GF-D8 (cell line): ENCODE measurements at regions not wholly inside any gene's neighbourhood (a gene's known extent, or its start where the extent isn't known, plus 50 kb on each side); places are given as distances from the start of the nearest gene placed in this dataset.
"Not testable (repeated sequence)": the region's sequence is repeated elsewhere in the genome, so short reads cannot be mapped to it uniquely, and the experiment has no call there.

Experiments
- DNase-seq: peaks from one replicate; lab custom pipeline; 2025; lab: John Stamatoyannopoulos, UW

- no peak for DNase-seq
Observed at GRCh38 chr5:2891781-2892180, 140.3 kb upstream of the IRX2 start.

DNA sequence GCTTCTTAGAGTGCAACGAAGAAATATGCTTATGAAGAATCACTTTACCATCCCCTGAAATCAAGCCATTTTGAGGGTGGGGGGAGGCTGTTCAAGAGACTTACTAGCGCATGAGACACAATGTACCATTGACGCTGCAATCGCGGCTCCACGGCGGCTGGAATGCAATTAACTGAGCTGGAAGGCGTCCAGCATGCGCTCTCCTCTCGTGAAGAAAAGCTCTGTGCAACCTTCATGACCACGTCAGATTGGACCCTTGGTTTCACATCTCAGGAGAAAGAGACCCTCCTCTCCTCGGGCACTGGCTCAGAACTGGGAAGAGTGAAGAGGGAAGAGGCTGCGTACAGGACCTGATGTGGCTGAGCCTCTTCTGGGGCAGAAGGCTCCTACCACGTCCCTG is 138.5 kb upstream of the IRX2 start:
- no peak for DNase-seq

DNA sequence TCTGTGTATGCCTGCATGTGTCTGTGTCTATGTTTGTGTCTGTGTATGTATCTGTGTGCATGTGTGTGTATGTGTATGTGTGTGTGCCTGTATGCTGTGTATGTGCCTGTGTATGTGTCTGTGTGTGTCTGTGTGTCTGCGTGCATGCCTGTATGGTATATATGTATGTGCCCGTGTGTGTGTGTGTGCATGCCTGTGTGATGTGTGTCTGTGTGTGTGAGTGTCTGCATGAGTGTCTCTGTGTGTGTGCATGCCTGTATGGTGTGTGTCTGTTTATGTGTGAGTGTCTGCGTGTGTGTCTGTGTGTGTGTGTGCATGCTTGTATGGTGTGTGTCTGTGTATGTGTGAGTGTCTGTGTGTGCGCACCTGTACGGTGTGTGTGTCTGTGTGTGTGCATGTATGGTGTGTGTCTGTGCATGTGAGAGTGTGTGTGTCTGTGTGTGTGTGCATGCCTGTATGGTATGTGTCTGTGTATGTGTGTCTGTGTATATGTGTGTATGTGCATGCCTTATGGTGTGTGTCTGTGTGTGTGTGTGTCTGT is 137.1 kb upstream of the IRX2 start:
- no peak for DNase-seq

DNA sequence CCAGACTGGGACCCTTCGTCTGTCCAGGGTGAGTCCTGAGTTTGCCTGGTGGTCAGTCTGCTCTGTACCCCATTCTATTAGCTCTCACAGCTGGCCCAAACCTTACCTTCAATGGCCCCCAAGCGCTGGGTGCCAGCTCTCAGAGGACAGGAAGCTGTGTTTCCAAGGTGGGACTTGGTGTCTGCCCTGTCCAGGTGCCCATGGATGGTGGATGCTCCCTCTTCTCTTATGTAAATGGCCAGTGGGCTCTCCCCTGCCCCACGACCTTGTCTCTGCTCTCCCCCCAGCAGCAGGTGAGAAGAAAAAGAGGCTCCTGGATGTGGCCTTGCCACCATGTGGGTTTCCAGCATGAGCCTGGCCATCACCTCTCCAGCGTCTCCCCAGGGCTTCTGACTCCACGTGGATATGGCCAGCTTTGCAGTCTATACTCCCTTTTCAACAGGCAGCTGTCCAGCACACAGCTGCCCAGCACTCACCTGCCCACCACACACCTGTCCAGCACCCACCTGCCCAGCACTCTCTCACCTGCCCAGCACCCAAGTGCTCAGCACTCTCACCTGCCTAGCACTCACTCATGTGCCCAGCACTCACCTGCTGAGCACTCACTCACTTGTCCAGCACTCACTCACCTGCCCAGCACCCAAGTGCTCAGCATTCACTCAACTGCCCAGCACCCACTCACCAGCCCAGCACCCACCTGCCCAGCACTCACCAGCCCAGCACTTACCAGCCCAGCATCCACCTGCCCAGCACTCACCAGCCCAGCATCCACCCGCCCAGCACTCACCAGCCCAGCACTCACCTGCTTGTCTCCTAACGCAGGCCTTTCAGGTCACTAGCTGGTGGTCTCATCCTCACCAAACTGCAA is 136.2 kb upstream of the IRX2 start:
- no peak for DNase-seq

- DNase-seq, result no peak
Observed at GRCh38 chr5:2886531-2886930, 135.1 kb upstream of the IRX2 start.

GRCh38 chr5:2883771-2884170 is 132.3 kb upstream of the IRX2 start:
- no peak for DNase-seq

- DNase-seq, result no peak
Observed at GRCh38 chr5:2879701-2880100, 128.2 kb upstream of the IRX2 start.

DNA sequence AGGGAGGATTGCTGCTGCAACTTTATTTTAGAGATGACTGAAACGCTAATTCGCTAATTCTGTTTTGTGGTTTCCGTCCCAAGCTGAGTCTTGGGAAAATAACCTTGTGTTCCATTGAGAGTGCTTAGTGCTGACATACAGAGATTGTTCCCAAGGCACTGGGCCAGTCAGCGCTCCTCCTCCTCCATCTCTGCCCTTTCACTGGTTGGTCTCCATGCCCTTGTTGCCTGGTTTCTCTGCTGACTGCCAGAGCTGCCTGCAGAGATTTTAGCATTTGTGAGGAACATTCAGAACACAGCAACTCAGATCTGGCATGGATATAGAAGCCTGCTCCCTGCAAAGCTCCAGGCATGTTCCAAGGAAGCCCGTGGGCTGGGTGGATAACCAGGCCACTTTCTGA is 126.0 kb upstream of the IRX2 start:
- no peak for DNase-seq

DNA sequence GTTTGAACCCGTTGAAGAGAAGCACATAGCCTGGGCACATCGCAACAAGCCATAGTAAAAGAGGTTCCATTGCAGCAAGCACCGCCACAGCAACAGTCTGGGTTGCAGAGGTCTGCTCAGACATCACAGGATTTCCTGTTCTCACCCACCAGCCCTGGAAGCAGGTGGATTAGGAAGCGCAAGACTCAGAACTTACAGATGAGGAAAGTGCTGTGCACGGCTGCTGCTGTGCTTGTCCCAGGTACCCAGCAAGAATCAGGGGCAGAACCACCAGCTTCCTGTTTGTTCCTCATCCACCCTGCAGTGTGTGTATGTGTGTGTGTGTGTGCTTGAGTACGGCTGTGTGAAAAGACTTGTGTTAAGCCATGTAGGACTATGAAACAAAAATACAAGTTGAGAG is 124.7 kb upstream of the IRX2 start:
- DNase-seq, result no peak

DNA sequence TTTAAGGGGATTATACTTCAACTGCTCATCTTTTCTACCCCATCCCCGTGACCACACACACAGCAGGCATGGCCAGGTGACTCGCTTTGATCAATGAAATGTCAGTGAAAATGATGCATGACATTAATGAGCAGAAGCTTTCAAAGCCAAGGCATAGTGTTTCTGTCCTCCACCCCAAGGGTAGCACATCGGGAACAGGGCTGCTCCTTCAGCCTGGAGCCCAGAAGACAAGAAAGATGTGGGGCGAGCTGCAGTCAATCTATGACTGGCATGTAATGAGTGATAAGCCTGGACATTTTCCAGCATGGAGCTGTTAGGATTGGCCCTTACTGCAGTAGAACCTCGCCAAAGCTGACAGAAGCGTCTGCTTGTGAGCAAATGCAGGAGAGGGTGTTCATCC is 122.6 kb upstream of the IRX2 start:
- no peak for DNase-seq

DNA sequence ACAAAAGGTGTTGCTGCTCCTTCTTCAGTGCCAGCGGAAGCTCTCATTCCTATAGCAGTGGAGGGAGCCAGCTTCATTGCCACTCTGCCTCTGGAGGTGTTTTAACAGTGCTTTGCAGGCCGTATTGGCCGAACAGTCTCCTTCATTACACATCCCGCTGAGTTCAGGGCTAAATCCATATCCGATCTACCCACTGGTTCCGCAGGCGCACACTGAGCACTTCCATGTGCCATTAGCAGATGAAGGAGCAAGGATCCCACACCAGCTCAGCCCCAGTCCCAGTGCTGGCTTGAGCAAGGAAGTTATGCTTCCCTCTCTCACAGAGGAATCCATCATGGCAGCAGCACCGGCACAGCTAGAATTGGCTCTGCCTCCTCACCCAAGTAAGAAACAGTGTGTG is 121.2 kb upstream of the IRX2 start:
- no peak for DNase-seq

- DNase-seq, result no peak
Observed at GRCh38 chr5:2871282-2871681, 119.8 kb upstream of the IRX2 start.

DNA sequence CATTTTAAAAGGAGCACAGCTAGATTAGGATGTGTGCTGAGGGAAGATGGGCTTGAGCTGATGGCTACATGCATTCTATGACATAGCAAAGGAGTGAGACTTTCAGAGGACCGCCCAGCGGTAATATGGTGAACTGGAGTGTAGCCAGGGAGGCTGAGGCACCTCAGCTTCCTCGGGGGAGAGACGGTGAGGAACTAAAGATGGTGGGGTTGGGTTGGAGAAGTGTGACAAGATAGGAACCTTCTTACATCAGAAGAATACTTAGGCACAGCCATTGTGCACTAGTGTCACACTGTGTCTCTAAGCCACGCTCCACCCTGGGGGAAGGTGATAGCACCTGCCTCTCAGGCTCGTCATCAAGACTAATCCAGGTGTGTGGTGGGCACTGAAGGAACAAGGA is 118.0 kb upstream of the IRX2 start:
- DNase-seq, result no peak

DNA sequence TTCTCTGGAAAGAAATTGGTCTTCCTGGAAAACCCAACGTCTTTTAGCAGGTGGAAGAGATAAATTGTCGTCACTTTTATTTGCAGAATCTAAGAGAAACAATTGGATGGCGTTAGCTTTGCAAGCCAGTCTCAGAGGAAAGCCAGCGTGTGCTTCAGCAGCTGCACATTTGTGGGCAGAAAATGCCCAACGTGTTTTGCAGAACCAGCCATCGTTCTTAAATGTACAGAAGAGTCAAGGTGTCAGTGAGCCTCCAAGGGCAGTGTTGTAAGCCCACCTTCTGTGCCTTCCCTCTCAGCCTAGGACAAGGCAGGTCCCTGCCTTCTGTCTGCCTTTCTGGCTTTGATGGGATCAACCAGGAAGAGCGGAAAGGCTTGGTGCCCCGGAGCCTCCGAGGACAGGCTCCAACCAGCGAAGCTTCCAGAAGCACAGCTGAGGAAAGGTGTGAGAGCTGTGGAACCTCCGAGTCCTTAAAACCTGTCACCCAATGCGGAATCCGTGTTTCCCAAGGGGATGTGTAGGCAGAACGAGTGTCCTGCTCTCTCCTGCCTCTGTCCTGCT is 116.0 kb upstream of the IRX2 start:
- no peak for DNase-seq

GRCh38 chr5:2866662-2867372 is 115.3 kb upstream of the IRX2 start:
- no peak for DNase-seq

GRCh38 chr5:2865856-2866255 is 114.4 kb upstream of the IRX2 start:
- no peak for DNase-seq

GRCh38 chr5:2864515-2865105 is 113.1 kb upstream of the IRX2 start:
- no peak for DNase-seq

GRCh38 chr5:2863675-2864433 is 112.4 kb upstream of the IRX2 start:
- DNase-seq, result no peak

GRCh38 chr5:2863133-2863532 is 111.7 kb upstream of the IRX2 start:
- DNase-seq, result no peak

DNA sequence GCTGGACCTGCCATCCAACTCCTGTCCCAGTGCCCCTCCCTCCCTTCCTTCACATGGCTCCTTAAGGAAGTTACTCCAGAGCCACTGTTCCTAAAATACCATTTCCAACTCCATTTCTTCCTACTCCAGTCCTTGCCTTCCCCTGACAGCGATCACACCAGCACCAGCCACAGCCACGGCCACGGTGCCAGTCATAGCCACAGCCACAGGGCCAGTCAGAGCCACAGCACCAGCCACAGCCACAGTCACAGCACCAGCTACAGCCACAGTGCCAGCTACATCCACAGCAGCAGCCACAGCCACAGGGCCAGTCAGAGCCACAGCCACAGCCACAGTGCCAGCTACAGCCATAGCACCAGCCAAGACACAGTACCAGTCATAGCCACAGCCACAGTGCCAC is 110.7 kb upstream of the IRX2 start:
- DNase-seq, result not testable (repeated sequence)

DNA sequence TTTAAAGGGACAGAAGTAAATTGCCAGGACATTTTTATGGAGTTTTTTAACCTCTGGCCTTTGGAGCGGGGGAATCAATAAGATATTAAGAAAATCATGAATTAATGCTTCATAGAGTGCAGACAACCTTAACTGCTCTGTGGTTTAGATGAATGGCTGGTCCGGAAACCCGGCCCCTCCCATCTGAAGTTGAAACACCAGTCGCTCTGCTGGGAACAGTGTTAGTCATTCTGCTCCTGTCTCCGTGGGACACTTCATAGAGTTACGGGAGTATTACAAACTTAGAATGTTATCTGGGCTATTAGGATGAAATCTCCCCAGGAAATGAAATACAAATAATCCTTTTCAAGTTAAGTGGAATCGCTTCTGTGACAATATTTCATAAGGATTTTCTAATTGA is 110.1 kb upstream of the IRX2 start:
- DNase-seq, result no peak

DNA sequence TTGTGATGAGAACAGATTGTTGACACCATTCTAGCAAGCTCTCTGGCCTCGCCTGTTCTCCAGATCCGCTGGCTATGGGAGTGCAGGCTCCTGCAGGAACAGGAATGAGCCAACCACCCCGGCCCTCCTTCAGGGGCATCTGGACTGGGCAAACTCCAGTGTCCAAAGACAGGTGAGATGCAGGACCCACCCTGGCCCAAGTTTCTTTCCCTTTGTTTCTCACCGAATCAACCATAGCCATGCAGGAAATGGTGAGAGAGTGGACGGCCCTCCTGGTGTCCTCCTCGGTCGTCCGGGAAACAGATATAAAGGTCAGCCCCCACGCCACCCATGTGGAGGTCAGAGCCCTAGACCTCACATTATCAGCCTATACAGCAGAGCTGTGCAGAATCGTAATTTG is 108.6 kb upstream of the IRX2 start:
- no peak for DNase-seq
